ENCODE measurements at regions not wholly inside any gene's neighbourhood (a gene's known extent, or its start where the extent isn't known, plus 50 kb on each side); places are given as distances from the start of the nearest gene placed in this dataset.

- TF ChIP-seq MAFK (IDR thresholded peaks at IDR 0.05; ENCODE audit: low read depth, low read length) (no peak), SMC3 (IDR thresholded peaks at IDR 0.05; ENCODE audit: low read depth, low read length) (no peak), NFE2L2 (IDR thresholded peaks at IDR 0.05; ENCODE audit: low read depth, low read length) (no peak), POLR2A (IDR thresholded peaks at IDR 0.05; ENCODE audit: low read depth, low read length) (no peak), RAD21 (IDR thresholded peaks at IDR 0.05; ENCODE audit: low read length) (no peak)
- Histone ChIP-seq H3K4me3 (ENCODE audit: insufficient read depth, low read depth, low read length) (no peak overlapping the region), H2BK120ac (ENCODE audit: low read depth, low read length) (no peak overlapping the region), H3K14ac (replicated peaks; ENCODE audit: low read depth, low read length) (no peak overlapping the region), H2BK5ac (ENCODE audit: low read depth, low read length, poor library complexity, severe bottlenecking) (no peak overlapping the region), H2AK5ac (ENCODE audit: low read depth, low read length) (no peak overlapping the region), H3K23ac (ENCODE audit: low read depth, low read length) (no peak overlapping the region), H3K18ac (ENCODE audit: low read depth, low read length) (no peak overlapping the region), H4K20me1 (ENCODE audit: insufficient read depth, low read length) (no peaks in the 10 kb centered on the region), H3K27me3 (ENCODE audit: control insufficient read depth, insufficient read depth, low read length) (peaks cover 42% of the 10 kb centered on the region), H2BK20ac (ENCODE audit: low read depth, low read length) (no peak overlapping the region), H2AFZ (replicated peaks; ENCODE audit: low read length, poor library complexity) (no peak overlapping the region), H3K56ac (ENCODE audit: extremely low read depth, insufficient read depth, low read length) (no peak overlapping the region), H3K27ac (ENCODE audit: insufficient read depth, low read length) (no peak overlapping the region), H3K4me1 (ENCODE audit: control insufficient read depth, insufficient read depth, low read length) (no peaks in the 10 kb centered on the region), H2AK9ac (replicated peaks; ENCODE audit: low read depth, low read length, poor library complexity) (no peak overlapping the region), H3K4me2 (ENCODE audit: low read depth, low read length) (no peak overlapping the region), H4K91ac (ENCODE audit: insufficient read depth, low read depth, low read length) (no peak overlapping the region), H3K79me1 (ENCODE audit: low read depth in 1 of 2, low read length in 2 of 2) (no peaks in the 10 kb centered on the region), H3K9me3 (ENCODE audit: control insufficient read depth, insufficient read depth, low read length) (0 out of 2 replicates have a peak, but pooled peaks cover 4% of the 10 kb centered on the region), H2BK15ac (ENCODE audit: low read depth, low read length) (no peak overlapping the region), H3K36me3 (ENCODE audit: control insufficient read depth, insufficient read depth, low read length) (no peaks in the 10 kb centered on the region), H4K8ac (ENCODE audit: low read depth in 2 of 2, low read length in 2 of 2) (no peak overlapping the region), H3K9me1 (ENCODE audit: insufficient read depth, low read length) (no peaks in the 10 kb centered on the region), H3K9ac (ENCODE audit: low read depth, low read length) (no peak overlapping the region), H3K4ac (ENCODE audit: low read depth, low read length) (no peak overlapping the region), H4K5ac (ENCODE audit: low read depth, low read length) (no peak overlapping the region)
- CTCF ChIA-PET, result no interaction called here
- in situ Hi-C loops (cut with MboI; ENCODE audit: low sequenced_read_pairs) (no loop called here), dilution Hi-C loops (cut with HindIII; ENCODE audit: low sequenced_read_pairs, unreplicated experiment) (no loop called here), intact Hi-C loops (cut with micrococcal nuclease) (no loop called here)
- DNase-seq (no peak), ATAC-seq (ENCODE audit: low read depth) (no peak)
- no CpG with 5 or more reads among the region's 3 CpGs for WGBS, 2 experiments (ENCODE audit: extremely low coverage in 2 of 2, insufficient read length in 1 of 2)
- BruUV-seq (replicated peaks), result no TSS peak
- POLR2A ChIA-PET (ENCODE audit: unreplicated experiment), result no interaction called here
Measured at GRCh38 chrX:39883666-39884065, 214.1 kb downstream of the BCOR start.

All from IMR-90 (cell line).